ENCODE measurements at regions not wholly inside any gene's neighbourhood (a gene's known extent, or its start where the extent isn't known, plus 50 kb on each side); places are given as distances from the start of the nearest gene placed in this dataset.
"Not testable (repeated sequence)": the region's sequence is repeated elsewhere in the genome, so short reads cannot be mapped to it uniquely, and the experiment has no call there.

DNA sequence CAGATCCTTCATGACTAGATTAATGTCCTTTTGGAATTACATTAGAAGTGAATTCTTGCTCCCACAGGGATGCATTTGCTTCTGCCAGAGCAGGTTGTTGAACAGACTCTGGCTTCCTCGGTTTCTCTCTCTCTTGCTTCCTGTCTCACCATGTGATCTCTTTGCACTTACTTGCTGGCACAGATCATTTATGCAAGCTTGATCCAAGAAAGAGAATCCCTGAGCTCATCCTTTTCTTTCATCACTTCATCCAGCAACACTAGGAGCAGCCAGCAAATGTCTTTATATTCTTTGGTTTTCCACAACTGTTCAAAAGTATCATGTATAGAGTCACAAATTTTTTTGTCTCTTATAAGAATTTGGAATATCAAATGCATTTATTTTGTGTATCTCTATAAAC, 313.5 kb downstream of the ZNF326 start:
- no peak for DNase-seq (ENCODE audit: insufficient read length, low spot score)
- TF ChIP-seq CTCF (IDR thresholded peaks at IDR 0.05; ENCODE audit: insufficient read depth, missing control alignments): no peak
- no peak for FAIRE-seq

- DNase-seq (ENCODE audit: insufficient read length, low spot score) (no peak), FAIRE-seq (no peak)
- TF ChIP-seq CTCF (IDR thresholded peaks at IDR 0.05; ENCODE audit: insufficient read depth, missing control alignments): no peak
These were observed 310.7 kb downstream of the ZNF326 start for GRCh38 chr1:90305577-90305976.

GRCh38 chr1:90296327-90296726, 301.4 kb downstream of the ZNF326 start:
- DNase-seq (ENCODE audit: insufficient read length, low spot score) (no peak), FAIRE-seq (no peak)
- TF ChIP-seq CTCF (IDR thresholded peaks at IDR 0.05; ENCODE audit: insufficient read depth, missing control alignments): no peak

- no peak for DNase-seq (ENCODE audit: insufficient read length, low spot score)
- no peak for TF ChIP-seq CTCF (IDR thresholded peaks at IDR 0.05; ENCODE audit: insufficient read depth, missing control alignments)
These were observed 300.6 kb downstream of the ZNF326 start for GRCh38 chr1:90295534-90295933.

GRCh38 chr1:90291431-90292216, 296.7 kb downstream of the ZNF326 start:
- FAIRE-seq: no peak
- no peak for DNase-seq (ENCODE audit: insufficient read length, low spot score)
- TF ChIP-seq CTCF (IDR thresholded peaks at IDR 0.05; ENCODE audit: insufficient read depth, missing control alignments): no peak

More at GRCh38 chr1:90295534-90295933, 300.6 kb downstream of the ZNF326 start:
- FAIRE-seq: no peak

- DNase-seq (ENCODE audit: insufficient read length, low spot score) (no peak), FAIRE-seq (no peak)
- TF ChIP-seq CTCF (IDR thresholded peaks at IDR 0.05; ENCODE audit: insufficient read depth, missing control alignments): no peak
These were observed 287.9 kb downstream of the ZNF326 start for GRCh38 chr1:90282811-90283210.

GRCh38 chr1:90281886-90282285, 287.0 kb downstream of the ZNF326 start:
- not testable (repeated sequence) for DNase-seq (ENCODE audit: insufficient read length, low spot score); FAIRE-seq
